Transverse colon (tissue), 4 donors: ENCODE measurements at regions not wholly inside any gene's neighbourhood (a gene's known extent, or its start where the extent isn't known, plus 50 kb on each side); places are given as distances from the start of the nearest gene placed in this dataset.

Experiments used
- DNase-seq: peaks from one replicate; pipeline ENCODE4 v3.0.0-alpha.2; 2019
- H3K27ac ChIP-seq, 4 donors: fragments of 200-600 bp; sonication (generic); 2 replicates each; pipeline ENCODE4 v1.5.1; 2016 to 2018; ENCODE audit warnings: inconsistent platforms in 4 of 4
- H3K27me3 ChIP-seq: fragments of 200-600 bp; sonication (generic); 2 replicates; pipeline ENCODE4 v1.5.1; 2017; ENCODE audit warnings: inconsistent platforms
- H3K36me3 ChIP-seq, 4 donors: fragments of 200-600 bp; sonication (generic); 2 replicates each; pipeline ENCODE4 v1.5.1; 2017 to 2019; ENCODE audit warnings: inconsistent platforms in 4 of 4
- H3K4me1 ChIP-seq, 4 donors: fragments of 200-600 bp; sonication (generic); 2 replicates each; pipeline ENCODE4 v1.5.1; 2017 to 2020; ENCODE audit warnings: inconsistent platforms in 4 of 4
- H3K4me3 ChIP-seq, 4 donors: fragments of 200-600 bp; sonication (generic); 1 replicate in 1 of 4; 2 replicates in 3 of 4; pipeline versions ENCODE4 v1.5.1 to v1.6.1; 2017 to 2019; ENCODE audit warnings: inconsistent platforms in 4 of 4
- H3K9me3 ChIP-seq, 2 donors: fragments of 200-600 bp; sonication (generic); 2 replicates each; pipeline ENCODE4 v1.5.1; 2017 to 2019; ENCODE audit warnings: inconsistent platforms in 2 of 2
- CTCF ChIP-seq, 5 experiments: fragments of 200-600 bp in 3 of 5; fragments of 450-650 bp in 2 of 5; sonication (generic) in 3 of 5; IDR thresholded peaks; 1 replicate in 2 of 5; 2 replicates in 3 of 5; pipeline ENCODE4 v1.5.1; 2016 to 2017; ENCODE audit warnings: antibody characterized with exemption in 5 of 5, inconsistent platforms in 3 of 5, mild to moderate bottlenecking in 2 of 5, moderate library complexity in 1 of 5
- EP300 ChIP-seq: sonication (generic); formaldehyde crosslinking; IDR thresholded peaks from one replicate; pipeline ENCODE4 v1.6.1; 2017; ENCODE audit warnings: antibody characterized with exemption, low read depth
- POLR2A ChIP-seq: fragments of 450-650 bp; IDR thresholded peaks from one replicate; pipeline ENCODE4 v1.6.1; 2016; ENCODE audit warnings: antibody characterized with exemption, mild to moderate bottlenecking, moderate library complexity
- POLR2AphosphoS5 ChIP-seq, 3 donors: sonication (generic); formaldehyde crosslinking; IDR thresholded peaks; one replicate each; pipeline ENCODE4 v1.6.1; 2016; ENCODE audit warnings: antibody characterized with exemption in 3 of 3
- WGBS, 2 donors: methylation state at CpG; one replicate each; pipeline ENCODE4 v1.1.5; 2018; ENCODE audit warnings: low coverage in 1 of 2; 5-methylcytosine and 5-hydroxymethylcytosine counted together
- in situ Hi-C, 4 donors: fragments of 200-750 bp; cut with MboI; loops; one replicate each; pipeline versions ENCODE4 v1.15.0 to v1.15.1; 2017; ENCODE audit warnings: low sequenced_read_pairs in 3 of 4, low pct_ligation_motif_present in 1 of 4, low pct_unique_long_range_greater_than_20kb in 1 of 4
- intact Hi-C: fragments of 100-400 bp; cut with DNase I; formaldehyde crosslinking; loops from one replicate; pipeline ENCODE4 v1.15.1; 2023; ENCODE audit warnings: low total_unique reads

GRCh38 chr2:226488034-226488433 is 311.6 kb downstream of the IRS1 start:
- no peak overlapping the region for H3K27ac ChIP-seq
- no peaks in the 10 kb centered on the region for H3K27me3 ChIP-seq
- no peaks in the 10 kb centered on the region for H3K4me1 ChIP-seq
- no peaks in the 10 kb centered on the region for H3K9me3 ChIP-seq
- no peaks in the 10 kb centered on the region for H3K36me3 ChIP-seq
- in situ Hi-C loops (no loop called here), intact Hi-C loops (no loop called here)
- H3K4me3 ChIP-seq: no peak overlapping the region
- no peak for TF ChIP-seq POLR2AphosphoS5 (IDR thresholded peaks at IDR 0.05)
- TF ChIP-seq EP300: no peak
- TF ChIP-seq POLR2A: no peak
- no peak for TF ChIP-seq CTCF (IDR thresholded peaks at IDR 0.05)
- no peak for DNase-seq

GRCh38 chr2:226487573-226487972 is 312.0 kb downstream of the IRS1 start:
- Histone ChIP-seq H3K27me3 (no peaks in the 10 kb centered on the region), H3K4me3 (no peak overlapping the region), H3K36me3 (no peaks in the 10 kb centered on the region), H3K9me3 (no peaks in the 10 kb centered on the region), H3K27ac (no peak overlapping the region), H3K4me1 (no peaks in the 10 kb centered on the region)
- TF ChIP-seq POLR2A (no peak), CTCF (IDR thresholded peaks at IDR 0.05) (no peak), POLR2AphosphoS5 (IDR thresholded peaks at IDR 0.05) (no peak), EP300 (no peak)
- intact Hi-C loops: no loop called here
- in situ Hi-C loops: no loop called here
- WGBS, 2 donors: 87 to 91% methylated on average over 3 of the region's 3 CpGs
- DNase-seq: no peak

- Histone ChIP-seq H3K4me3 (no peak overlapping the region), H3K36me3 (no peaks in the 10 kb centered on the region), H3K27ac (no peak overlapping the region), H3K27me3 (no peaks in the 10 kb centered on the region), H3K9me3 (no peaks in the 10 kb centered on the region), H3K4me1 (peaks cover 0 to under 1% (median 0%) of the 10 kb centered on the region in 4 donors)
- in situ Hi-C loops (no loop called here), intact Hi-C loops (no loop called here)
- no peak for DNase-seq
- 56 to 67% methylated on average over 4 to 6 of the region's 6 CpGs for WGBS, 2 donors
- TF ChIP-seq CTCF (IDR thresholded peaks at IDR 0.05) (no peak), EP300 (no peak), POLR2AphosphoS5 (IDR thresholded peaks at IDR 0.05) (no peak), POLR2A (no peak)
Observed at GRCh38 chr2:226483745-226484619, 315.6 kb downstream of the IRS1 start.

GRCh38 chr2:226483143-226483542 is 316.5 kb downstream of the IRS1 start:
- H3K4me3 ChIP-seq: no peak overlapping the region
- H3K27ac ChIP-seq: no peak overlapping the region
- intact Hi-C loops (no loop called here), in situ Hi-C loops (no loop called here)
- no peaks in the 10 kb centered on the region for H3K36me3 ChIP-seq
- H3K9me3 ChIP-seq: no peaks in the 10 kb centered on the region
- TF ChIP-seq POLR2AphosphoS5 (IDR thresholded peaks at IDR 0.05): no peak
- no peak for TF ChIP-seq CTCF (IDR thresholded peaks at IDR 0.05)
- TF ChIP-seq POLR2A: no peak
- no peak for TF ChIP-seq EP300
- no peaks in the 10 kb centered on the region for H3K27me3 ChIP-seq
- no peak for DNase-seq
- peaks cover 0 to 4% (median 0%) of the 10 kb centered on the region in 4 donors for H3K4me1 ChIP-seq
- WGBS, 2 donors: 60 to 77% methylated on average over 5 of the region's 5 CpGs
